ENCODE measurements at regions not wholly inside any gene's neighbourhood (a gene's known extent, or its start where the extent isn't known, plus 50 kb on each side); places are given as distances from the start of the nearest gene placed in this dataset.

GRCh38 chr5:104265531-104266140, 703.0 kb upstream of the NUDT12 start:
- no peak for DNase-seq (ENCODE audit: low spot score)
- no peak for TF ChIP-seq CTCF (IDR thresholded peaks at IDR 0.05; ENCODE audit: extremely low read depth, missing control alignments)

- no peak for TF ChIP-seq CTCF (IDR thresholded peaks at IDR 0.05; ENCODE audit: extremely low read depth, missing control alignments)
- no peak for DNase-seq (ENCODE audit: low spot score)
Measured at GRCh38 chr5:104247260-104247659, 684.7 kb upstream of the NUDT12 start.

- no peak for DNase-seq (ENCODE audit: low spot score)
- no peak for TF ChIP-seq CTCF (IDR thresholded peaks at IDR 0.05; ENCODE audit: extremely low read depth, missing control alignments)
Measured at GRCh38 chr5:104241046-104241445, 678.5 kb upstream of the NUDT12 start.

- no peak for TF ChIP-seq CTCF (IDR thresholded peaks at IDR 0.05; ENCODE audit: extremely low read depth, missing control alignments)
- no peak for DNase-seq (ENCODE audit: low spot score)
Measured at GRCh38 chr5:104237586-104237985, 675.0 kb upstream of the NUDT12 start.

- no peak for DNase-seq (ENCODE audit: low spot score)
Measured at GRCh38 chr5:104223885-104224773, 661.5 kb upstream of the NUDT12 start.

GRCh38 chr5:104218200-104218599, 655.6 kb upstream of the NUDT12 start:
- TF ChIP-seq CTCF (IDR thresholded peaks at IDR 0.05; ENCODE audit: extremely low read depth, missing control alignments) = no peak
- DNase-seq (ENCODE audit: low spot score) = no peak

More at GRCh38 chr5:104223885-104224773, 661.5 kb upstream of the NUDT12 start:
- no peak for TF ChIP-seq CTCF (IDR thresholded peaks at IDR 0.05; ENCODE audit: extremely low read depth, missing control alignments)

- TF ChIP-seq CTCF (IDR thresholded peaks at IDR 0.05; ENCODE audit: extremely low read depth, missing control alignments) = no peak
- no peak for DNase-seq (ENCODE audit: low spot score)
Measured at GRCh38 chr5:104213216-104213615, 650.6 kb upstream of the NUDT12 start.
